ENCODE measurements at regions not wholly inside any gene's neighbourhood (a gene's known extent, or its start where the extent isn't known, plus 50 kb on each side); places are given as distances from the start of the nearest gene placed in this dataset.

DNA sequence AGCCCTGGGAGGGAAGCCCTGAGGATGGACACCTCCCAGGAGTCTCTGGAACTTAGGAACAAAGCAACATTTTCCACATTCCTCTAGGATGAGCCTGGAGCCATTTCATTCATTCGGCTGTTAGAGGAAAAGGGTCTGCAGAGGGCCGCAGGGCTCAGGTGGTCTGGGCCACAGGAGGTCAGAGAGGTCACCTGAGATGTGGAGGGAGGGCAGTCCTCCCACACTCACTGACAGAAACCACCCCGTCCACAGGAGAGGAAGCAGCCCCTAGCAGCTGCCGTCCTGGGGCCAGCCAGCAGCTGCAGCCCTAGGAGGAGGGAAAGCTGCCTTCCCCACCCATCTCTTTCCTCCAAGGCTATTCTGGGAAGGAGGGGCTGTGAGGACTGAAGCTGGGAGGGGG is 207.0 kb downstream of the CDC5L start:
- H3K27me3 ChIP-seq (ENCODE audit: control insufficient read depth, insufficient read depth, low read length), result no peaks in the 10 kb centered on the region
- H3K36me3 ChIP-seq (replicated peaks; ENCODE audit: control insufficient read depth, insufficient read depth, low read length), result no peaks in the 10 kb centered on the region
- H3K4me3 ChIP-seq (ENCODE audit: insufficient read depth, low read depth, low read length), result no peak overlapping the region
- peak; percentile 48 for DNase-seq

DNA sequence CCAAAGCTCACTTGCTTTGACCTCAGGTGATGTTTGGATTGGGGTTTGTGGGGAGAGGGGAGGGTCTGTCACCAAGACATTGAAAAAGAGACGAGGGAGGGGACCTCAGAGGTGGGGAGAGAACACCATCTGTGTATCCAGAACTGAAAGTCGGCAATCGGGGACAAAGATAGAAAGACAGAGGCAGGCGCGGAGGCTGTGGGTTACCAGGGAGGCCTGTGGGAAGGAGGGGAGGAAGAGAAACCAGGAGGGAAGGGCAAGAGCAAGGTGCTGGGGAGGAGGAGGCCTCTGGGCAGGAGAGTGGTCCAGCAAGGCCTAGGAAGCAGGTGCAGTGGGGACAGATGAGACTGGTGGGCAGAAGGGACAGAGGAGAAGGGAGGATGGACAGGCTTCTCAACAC is 211.2 kb downstream of the CDC5L start:
- Histone ChIP-seq H3K27me3 (ENCODE audit: control insufficient read depth, insufficient read depth, low read length) (no peaks in the 10 kb centered on the region), H3K36me3 (replicated peaks; ENCODE audit: control insufficient read depth, insufficient read depth, low read length) (no peaks in the 10 kb centered on the region), H3K4me3 (ENCODE audit: insufficient read depth, low read depth, low read length) (no peak overlapping the region)
- no peak for DNase-seq

DNA sequence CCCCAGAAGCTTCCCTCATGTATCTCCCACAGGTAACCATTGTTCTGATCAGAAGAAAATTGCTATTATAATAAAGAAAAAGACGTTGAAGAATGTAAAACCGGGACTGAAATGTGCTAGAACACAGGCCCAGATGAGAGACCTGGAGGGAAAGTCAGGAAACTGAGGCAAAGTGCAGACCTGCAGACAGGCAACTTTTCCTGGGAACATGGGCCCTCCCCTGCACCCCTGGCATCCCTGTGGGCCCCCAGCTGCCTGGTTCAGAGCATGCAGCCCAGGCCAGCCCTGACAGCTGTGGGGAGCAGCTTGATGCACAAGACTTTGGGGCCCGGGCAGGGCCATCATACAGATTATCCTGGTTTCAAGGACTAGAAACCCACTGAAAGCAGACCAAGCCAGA is 212.2 kb downstream of the CDC5L start:
- no peak overlapping the region for H3K4me3 ChIP-seq (ENCODE audit: insufficient read depth, low read depth, low read length)
- H3K36me3 ChIP-seq (replicated peaks; ENCODE audit: control insufficient read depth, insufficient read depth, low read length), result no peaks in the 10 kb centered on the region
- no peaks in the 10 kb centered on the region for H3K27me3 ChIP-seq (ENCODE audit: control insufficient read depth, insufficient read depth, low read length)
- no peak for DNase-seq

DNA sequence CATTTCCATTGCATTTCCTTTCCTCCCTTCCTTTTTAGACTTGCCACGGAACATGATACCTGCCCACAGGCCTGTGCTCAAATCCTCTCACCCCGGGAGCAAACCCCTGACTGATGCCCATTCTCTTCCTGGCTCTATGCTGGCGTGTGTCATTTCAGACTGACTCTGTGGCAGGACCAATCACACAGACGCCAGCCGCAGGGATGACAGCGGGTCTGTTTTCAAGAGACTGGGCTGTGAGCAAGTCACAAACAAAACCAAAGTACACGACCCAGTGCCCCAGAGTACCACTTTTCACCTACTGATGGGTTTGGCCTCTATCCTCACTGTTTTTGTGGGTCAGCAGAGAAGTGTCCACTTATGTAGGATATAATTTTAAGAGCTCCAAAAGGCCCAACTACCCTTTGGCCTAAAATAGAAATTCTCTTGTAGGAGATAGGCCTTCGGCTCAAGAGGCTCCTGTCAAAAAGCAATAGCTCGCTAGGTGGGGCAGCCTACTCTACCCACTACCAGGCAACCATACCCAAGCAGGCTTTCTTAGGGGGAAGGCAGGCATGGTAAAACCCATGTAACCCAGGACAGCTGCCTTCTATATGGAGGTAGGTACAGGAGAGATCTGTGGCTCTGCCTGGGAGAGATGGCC is 215.7 kb downstream of the CDC5L start:
- Histone ChIP-seq H3K4me3 (ENCODE audit: insufficient read depth, low read depth, low read length) (no peak overlapping the region), H3K27me3 (ENCODE audit: control insufficient read depth, insufficient read depth, low read length) (no peaks in the 10 kb centered on the region), H3K36me3 (replicated peaks; ENCODE audit: control insufficient read depth, insufficient read depth, low read length) (no peaks in the 10 kb centered on the region)
- DNase-seq, result no peak

DNA sequence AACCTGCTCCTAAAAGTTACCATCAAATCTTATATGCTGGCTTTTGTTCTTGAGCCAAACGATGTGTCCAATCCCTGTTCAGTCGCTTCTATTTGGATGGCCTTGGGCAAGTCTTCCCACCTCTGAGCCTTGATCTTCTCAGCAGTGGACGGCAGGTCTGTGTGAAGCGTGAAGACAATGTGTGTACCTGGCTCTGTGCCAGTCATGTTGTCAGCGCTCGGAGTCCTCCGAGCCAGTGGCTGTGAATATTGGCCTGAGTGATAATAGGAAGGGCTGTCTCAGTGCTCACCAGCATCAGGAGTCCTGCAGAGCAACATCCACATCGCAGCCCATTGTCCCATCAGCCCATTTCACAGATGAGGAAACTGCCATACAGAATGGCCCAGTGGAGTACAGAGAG is 219.0 kb downstream of the CDC5L start:
- no peak for DNase-seq
- Histone ChIP-seq H3K36me3 (replicated peaks; ENCODE audit: control insufficient read depth, insufficient read depth, low read length) (no peaks in the 10 kb centered on the region), H3K27me3 (ENCODE audit: control insufficient read depth, insufficient read depth, low read length) (no peaks in the 10 kb centered on the region), H3K4me3 (ENCODE audit: insufficient read depth, low read depth, low read length) (no peak overlapping the region)

DNA sequence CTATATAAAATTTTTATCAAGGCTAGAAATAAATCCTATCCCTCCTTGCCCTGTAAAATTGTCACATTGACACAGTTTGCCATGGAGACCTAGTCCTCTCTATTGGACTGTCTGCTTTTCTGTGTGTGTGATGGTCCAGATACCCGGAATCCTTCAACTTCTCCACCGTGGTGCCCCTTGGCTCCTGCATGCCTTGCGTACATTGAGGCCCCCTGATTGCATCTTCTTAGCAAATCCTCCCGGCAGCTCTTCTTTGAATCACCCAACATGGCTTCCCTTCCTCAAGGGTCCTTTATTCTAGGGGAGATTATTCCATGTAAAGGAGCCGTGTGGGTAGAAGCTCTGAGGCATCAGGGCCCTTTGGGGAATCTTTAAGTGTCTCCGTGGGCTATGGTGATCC is 219.5 kb downstream of the CDC5L start:
- H3K36me3 ChIP-seq (replicated peaks; ENCODE audit: control insufficient read depth, insufficient read depth, low read length), result no peaks in the 10 kb centered on the region
- H3K27me3 ChIP-seq (ENCODE audit: control insufficient read depth, insufficient read depth, low read length), result no peaks in the 10 kb centered on the region
- no peak for DNase-seq
- no peak overlapping the region for H3K4me3 ChIP-seq (ENCODE audit: insufficient read depth, low read depth, low read length)

DNA sequence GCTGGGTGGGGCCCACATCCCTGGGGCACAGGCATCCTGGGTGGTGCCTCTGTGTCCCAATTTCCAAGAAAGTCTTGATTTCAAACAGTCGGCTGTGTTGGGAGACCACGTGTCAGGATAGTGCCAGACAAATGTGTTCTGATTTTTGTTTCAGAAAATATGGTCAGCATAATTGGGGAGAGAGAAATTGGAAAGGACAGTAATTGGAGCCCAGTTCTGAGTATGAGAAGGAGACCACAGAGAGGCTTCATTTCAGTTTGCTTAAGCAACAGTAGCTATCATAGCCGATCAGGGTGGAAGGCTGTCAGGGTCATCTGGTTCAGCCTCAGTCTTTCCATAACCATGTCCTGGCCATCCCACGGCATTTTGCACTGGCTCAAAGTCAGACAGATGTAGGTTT is 220.7 kb downstream of the CDC5L start:
- no peaks in the 10 kb centered on the region for H3K27me3 ChIP-seq (ENCODE audit: control insufficient read depth, insufficient read depth, low read length)
- no peak for DNase-seq
- no peaks in the 10 kb centered on the region for H3K36me3 ChIP-seq (replicated peaks; ENCODE audit: control insufficient read depth, insufficient read depth, low read length)
- no peak overlapping the region for H3K4me3 ChIP-seq (ENCODE audit: insufficient read depth, low read depth, low read length)

DNA sequence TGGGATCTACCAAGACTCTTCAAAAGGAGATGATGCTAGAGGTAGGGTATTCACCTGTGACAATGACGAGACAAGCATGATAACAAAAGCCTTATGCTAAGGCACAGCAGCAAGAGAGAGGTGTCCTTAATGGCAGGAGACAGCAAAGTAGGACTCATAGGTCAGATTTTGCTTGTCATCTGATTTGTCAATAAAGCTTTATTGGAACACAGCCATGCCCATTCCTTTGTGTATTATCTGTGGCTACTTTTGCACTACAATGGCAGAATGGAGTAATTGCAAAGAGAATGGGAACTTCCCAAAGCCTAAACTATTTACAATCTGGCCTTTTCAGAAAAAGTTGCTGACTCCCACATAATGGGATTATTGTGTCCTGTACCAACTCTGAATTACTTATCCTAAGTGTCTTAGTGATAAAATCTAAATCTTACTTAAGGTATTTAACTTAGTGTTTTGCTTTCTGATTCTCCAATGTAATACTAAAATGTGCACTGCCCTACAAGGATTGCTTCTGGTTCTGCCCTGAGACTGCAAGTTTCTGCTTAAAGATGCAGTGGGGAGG is 221.6 kb downstream of the CDC5L start:
- Histone ChIP-seq H3K27me3 (ENCODE audit: control insufficient read depth, insufficient read depth, low read length) (no peaks in the 10 kb centered on the region), H3K4me3 (ENCODE audit: insufficient read depth, low read depth, low read length) (no peak overlapping the region), H3K36me3 (replicated peaks; ENCODE audit: control insufficient read depth, insufficient read depth, low read length) (no peaks in the 10 kb centered on the region)
- no peak for DNase-seq

DNA sequence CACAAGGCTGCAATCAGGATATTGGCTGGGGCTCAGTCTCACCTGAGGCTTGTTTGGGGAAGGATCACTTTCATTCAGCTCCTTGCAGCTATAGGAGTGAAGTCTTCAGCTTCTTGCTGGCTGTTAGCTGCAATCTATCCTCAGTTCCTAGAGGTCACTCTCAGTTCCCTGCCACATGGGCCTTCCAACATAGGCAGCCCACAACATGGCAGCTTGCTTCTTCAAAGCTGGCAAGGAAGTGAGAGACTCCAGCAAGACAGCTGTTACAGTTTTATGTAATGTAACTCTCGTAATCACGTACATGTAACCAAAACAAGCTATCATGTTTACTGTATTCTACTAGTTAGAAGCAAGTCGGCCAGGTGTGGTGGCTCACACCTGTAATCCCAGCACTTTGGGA is 226.9 kb downstream of the CDC5L start:
- H3K4me3 ChIP-seq (ENCODE audit: insufficient read depth, low read depth, low read length), result no peak overlapping the region
- H3K36me3 ChIP-seq (replicated peaks; ENCODE audit: control insufficient read depth, insufficient read depth, low read length), result no peaks in the 10 kb centered on the region
- H3K27me3 ChIP-seq (ENCODE audit: control insufficient read depth, insufficient read depth, low read length), result no peaks in the 10 kb centered on the region
- DNase-seq, result no peak

DNA sequence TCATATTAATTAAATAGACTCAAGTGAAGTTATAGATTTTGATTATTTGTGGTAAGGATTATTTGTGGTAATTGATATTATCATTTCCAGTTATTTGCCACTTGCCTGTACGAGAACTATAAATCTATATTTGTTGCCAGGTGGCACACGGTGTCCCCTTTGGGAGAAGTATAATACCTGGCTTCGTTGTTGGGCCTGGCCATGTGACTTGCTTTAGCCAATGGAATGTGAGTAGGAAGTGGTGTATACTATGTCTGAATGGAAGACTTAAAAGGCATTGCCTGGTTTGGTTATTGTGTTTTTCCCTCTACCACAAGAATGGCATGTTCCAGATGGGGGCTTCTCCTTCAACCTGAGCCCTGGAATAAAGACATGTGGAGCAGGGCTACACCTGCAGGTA is 228.1 kb downstream of the CDC5L start:
- Histone ChIP-seq H3K27me3 (ENCODE audit: control insufficient read depth, insufficient read depth, low read length) (no peaks in the 10 kb centered on the region), H3K4me3 (ENCODE audit: insufficient read depth, low read depth, low read length) (no peak overlapping the region), H3K36me3 (replicated peaks; ENCODE audit: control insufficient read depth, insufficient read depth, low read length) (no peaks in the 10 kb centered on the region)
- no peak for DNase-seq

DNA sequence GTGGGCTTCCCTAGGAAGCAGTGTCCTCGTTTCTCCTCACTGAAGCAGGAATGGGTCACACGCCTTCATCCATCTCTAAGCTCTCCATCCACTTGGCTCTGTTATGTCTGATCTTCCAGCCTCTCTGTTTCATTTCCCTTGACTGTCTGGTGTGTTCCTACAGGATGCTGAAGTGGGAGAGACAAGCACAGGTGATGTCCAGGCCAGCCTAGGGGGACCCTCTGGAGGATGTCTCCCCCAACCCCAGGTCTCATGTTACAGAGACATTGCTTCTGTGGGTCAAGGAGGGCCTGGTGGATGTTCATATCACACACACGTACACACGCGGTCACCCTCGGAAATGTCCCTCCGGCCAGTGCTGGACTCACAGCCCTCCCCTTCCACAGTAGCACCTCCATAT is 229.9 kb downstream of the CDC5L start:
- H3K4me3 ChIP-seq (ENCODE audit: insufficient read depth, low read depth, low read length), result no peak overlapping the region
- H3K36me3 ChIP-seq (replicated peaks; ENCODE audit: control insufficient read depth, insufficient read depth, low read length), result no peaks in the 10 kb centered on the region
- no peak for DNase-seq
- no peaks in the 10 kb centered on the region for H3K27me3 ChIP-seq (ENCODE audit: control insufficient read depth, insufficient read depth, low read length)

DNA sequence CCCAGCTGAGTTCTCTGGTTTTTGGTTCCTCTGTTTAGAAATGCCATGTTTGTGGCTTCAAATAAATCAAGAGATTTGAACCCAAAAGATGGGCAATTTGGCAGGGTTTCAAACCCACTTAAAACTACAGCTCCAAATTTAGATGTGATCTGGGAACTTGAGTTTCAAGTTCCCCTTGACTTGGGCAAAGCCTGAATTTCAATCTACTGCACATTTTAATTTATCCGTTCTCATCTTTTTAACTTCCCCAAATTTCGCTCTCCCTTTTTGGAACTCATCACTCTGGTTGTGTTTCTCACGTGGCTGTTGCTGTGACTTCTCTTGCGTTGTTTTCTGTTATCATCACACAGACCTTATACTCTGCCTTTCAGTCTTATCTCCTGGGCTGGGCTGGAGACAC is 230.9 kb downstream of the CDC5L start:
- no peaks in the 10 kb centered on the region for H3K36me3 ChIP-seq (replicated peaks; ENCODE audit: control insufficient read depth, insufficient read depth, low read length)
- no peaks in the 10 kb centered on the region for H3K27me3 ChIP-seq (ENCODE audit: control insufficient read depth, insufficient read depth, low read length)
- no peak overlapping the region for H3K4me3 ChIP-seq (ENCODE audit: insufficient read depth, low read depth, low read length)
- DNase-seq, result no peak

DNA sequence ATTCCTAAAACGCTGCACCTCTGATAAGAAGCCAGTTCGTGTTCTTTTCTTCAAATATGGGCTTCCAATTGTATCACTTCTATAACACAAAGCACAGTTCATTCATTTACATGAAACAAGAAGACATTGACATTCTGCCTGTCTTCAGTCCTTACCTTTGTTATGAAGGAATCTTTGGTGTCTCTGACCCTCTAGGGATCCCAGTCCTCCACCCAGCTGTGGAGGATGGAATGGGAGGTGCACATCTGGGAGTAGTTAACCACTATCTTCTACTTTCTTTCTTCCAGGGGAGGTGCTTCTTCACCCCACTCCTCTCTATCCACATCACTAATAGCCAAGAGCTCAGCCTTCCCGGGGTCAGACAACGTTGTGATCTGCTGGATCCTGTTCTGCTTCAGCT is 233.4 kb downstream of the CDC5L start:
- no peaks in the 10 kb centered on the region for H3K27me3 ChIP-seq (ENCODE audit: control insufficient read depth, insufficient read depth, low read length)
- no peak overlapping the region for H3K4me3 ChIP-seq (ENCODE audit: insufficient read depth, low read depth, low read length)
- DNase-seq, result no peak
- no peaks in the 10 kb centered on the region for H3K36me3 ChIP-seq (replicated peaks; ENCODE audit: control insufficient read depth, insufficient read depth, low read length)

DNA sequence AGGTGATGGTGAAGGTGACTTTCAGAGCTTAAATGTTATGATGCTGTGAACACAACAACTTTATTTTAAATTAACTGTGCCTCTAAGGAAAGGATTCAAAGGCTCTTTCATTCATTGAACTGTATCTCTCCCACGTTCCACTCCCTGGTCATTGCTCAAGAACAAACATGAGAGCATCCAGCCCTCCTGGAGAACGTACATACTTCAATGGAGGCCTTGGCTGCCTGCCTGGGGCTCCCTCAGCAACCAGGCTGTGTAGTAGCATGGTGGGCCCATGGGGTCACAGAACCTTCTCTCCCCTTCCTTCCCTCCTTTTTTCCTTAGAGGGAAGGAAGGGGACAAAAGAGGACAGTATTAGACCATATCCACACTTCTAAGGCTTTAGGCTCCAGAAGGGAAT is 234.3 kb downstream of the CDC5L start:
- Histone ChIP-seq H3K4me3 (ENCODE audit: insufficient read depth, low read depth, low read length) (no peak overlapping the region), H3K27me3 (ENCODE audit: control insufficient read depth, insufficient read depth, low read length) (no peaks in the 10 kb centered on the region), H3K36me3 (replicated peaks; ENCODE audit: control insufficient read depth, insufficient read depth, low read length) (no peaks in the 10 kb centered on the region)
- DNase-seq, result no peak

DNA sequence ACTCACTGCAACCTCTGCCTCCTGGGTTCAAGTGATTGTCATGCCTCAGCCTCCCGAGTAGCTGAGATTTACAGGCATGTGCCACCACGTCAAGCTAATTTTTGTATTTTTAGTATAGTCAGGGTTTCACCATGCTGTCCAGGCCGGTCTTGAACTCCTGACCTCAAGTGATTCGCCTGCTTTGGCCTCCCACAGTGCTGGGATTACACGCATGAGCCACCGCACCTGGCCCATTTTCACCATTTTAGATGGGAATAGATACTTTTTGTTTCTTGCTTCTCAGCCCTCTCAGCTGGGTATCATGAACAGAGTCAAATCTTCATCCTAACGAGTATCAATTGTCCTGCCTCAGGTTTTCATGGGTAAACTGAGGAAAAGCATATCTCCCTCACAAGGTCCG is 235.0 kb downstream of the CDC5L start:
- no peaks in the 10 kb centered on the region for H3K27me3 ChIP-seq (ENCODE audit: control insufficient read depth, insufficient read depth, low read length)
- DNase-seq, result no peak
- no peaks in the 10 kb centered on the region for H3K36me3 ChIP-seq (replicated peaks; ENCODE audit: control insufficient read depth, insufficient read depth, low read length)
- no peak overlapping the region for H3K4me3 ChIP-seq (ENCODE audit: insufficient read depth, low read depth, low read length)

DNA sequence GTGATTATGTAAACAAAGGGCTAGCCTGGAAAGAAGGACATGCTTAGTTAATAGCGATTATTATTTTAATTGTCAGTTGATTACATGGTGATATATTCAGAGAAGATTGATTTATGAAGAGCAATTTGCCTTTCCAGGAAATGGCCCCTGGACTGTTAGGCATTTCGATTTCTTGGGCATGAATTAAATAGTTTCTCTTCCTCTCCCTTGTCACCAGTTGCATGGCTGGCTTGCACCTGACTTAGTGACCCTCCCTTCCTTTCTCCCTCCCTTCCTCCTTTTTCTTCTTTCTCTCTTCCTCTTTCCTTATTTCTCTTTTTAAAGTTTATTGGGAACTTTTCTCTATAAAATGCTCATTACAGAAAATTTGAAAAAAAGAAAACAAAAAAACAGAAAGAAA is 235.4 kb downstream of the CDC5L start:
- H3K36me3 ChIP-seq (replicated peaks; ENCODE audit: control insufficient read depth, insufficient read depth, low read length), result no peaks in the 10 kb centered on the region
- H3K4me3 ChIP-seq (ENCODE audit: insufficient read depth, low read depth, low read length), result no peak overlapping the region
- no peak for DNase-seq
- no peaks in the 10 kb centered on the region for H3K27me3 ChIP-seq (ENCODE audit: control insufficient read depth, insufficient read depth, low read length)
